ENCODE measurements at regions not wholly inside any gene's neighbourhood (a gene's known extent, or its start where the extent isn't known, plus 50 kb on each side); places are given as distances from the start of the nearest gene placed in this dataset.
A peak's percentile ranks its signal among the peaks of the same experiment; 100 is the strongest.

DNA sequence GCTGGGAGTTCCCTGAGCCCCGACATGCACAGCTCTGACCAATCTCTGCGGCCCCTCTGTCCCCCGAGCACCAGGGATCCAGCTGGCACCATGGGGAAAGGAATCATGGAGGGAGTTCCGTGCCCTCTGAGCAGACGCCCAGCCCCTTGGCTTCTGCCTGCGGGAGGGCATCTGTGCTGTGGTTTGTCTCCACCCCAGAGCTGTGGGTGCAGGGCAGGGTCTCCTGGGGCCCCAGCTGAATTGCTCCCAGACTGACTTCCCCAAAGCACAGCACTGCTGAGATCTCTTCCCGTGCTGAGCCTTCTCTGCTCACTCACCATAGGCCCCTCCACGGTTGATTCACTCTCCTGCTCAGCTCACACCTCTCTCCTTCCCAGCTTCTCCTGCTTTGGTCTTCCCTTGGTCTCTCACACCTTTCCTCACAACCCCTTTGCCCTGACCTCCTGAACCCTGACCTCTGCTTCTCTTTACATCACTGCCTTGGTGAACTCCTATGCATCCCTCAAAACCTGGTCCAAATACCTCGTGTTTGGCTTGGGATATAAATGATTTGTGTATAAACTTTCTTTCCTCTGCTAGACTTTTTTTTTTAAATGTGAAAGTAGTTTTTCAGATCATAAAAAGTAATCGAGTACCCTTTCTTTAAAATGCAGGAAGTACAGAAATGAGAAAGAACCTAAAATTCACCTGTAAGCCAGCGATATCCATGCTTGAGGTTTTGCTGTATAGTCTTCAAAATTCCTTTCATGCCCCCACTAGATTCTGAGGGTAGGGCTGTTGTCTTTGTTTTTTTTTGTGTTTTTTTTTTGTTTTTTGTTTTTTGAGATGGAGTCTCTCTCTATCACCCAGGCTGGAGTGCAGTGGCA lies 265.3 kb downstream of the SEC14L1 start:
- H3K9me3 Mint-ChIP-seq: no peaks in the 10 kb centered on the region
- CTCF ChIA-PET: interaction anchor here (2.0 to 2.3 kb wide), 3 partner anchors 24 to 74 kb away, joined by 5 to 13 read pairs (median 11); no protein-coding TSS in a partner anchor
- peaks cover 92% of the 10 kb centered on the region for H3K4me1 Mint-ChIP-seq (ENCODE audit: low read depth)
- POLR2A ChIA-PET: interaction anchor here (0.8 to 18.6 kb wide), 20 partner anchors 15 to 552 kb away, joined by 3 to 368 read pairs (median 10); partner anchors contain the start of gene TNRC6C
- H3K27me3 Mint-ChIP-seq: no peaks in the 10 kb centered on the region
- Histone ChIP-seq H3K9me3 (ENCODE audit: control insufficient read depth in 1 of 2, insufficient read depth in 1 of 2, low read length in 2 of 2) (no peaks in the 10 kb centered on the region), H3K27me3 (ENCODE audit: control insufficient read depth in 1 of 2, insufficient read depth in 2 of 2, low read length in 2 of 2) (no peaks in the 10 kb centered on the region), H3K27ac (ENCODE audit: low read depth in 1 of 2, low read length in 2 of 2) (peak overlapping the region; percentile 86 to 92), H3K36me3 (ENCODE audit: insufficient read depth, low read length) (peaks cover 30% of the 10 kb centered on the region), H3K4me3 (ENCODE audit: low read length) (peak overlapping the region; percentile 82), H3K4me1 (ENCODE audit: insufficient read depth, low read length) (peaks cover 99% of the 10 kb centered on the region)
- H3K36me3 Mint-ChIP-seq (ENCODE audit: low read depth): peaks cover 50% of the 10 kb centered on the region
- peak; percentile 10 for ATAC-seq (ENCODE audit: poor library complexity)
- DNase-seq: peak in 5 of 14 experiments; percentile 45 to 62 (median 50)
- peak overlapping the region; percentile 96 for H3K27ac Mint-ChIP-seq
- intact Hi-C loops (cut with DNase I, micrococcal nuclease): loop anchor here in 1 of 2 experiments (2.0 to 5.0 kb wide), 4 partner anchors 15 to 71 kb away; no protein-coding TSS in a partner anchor
- peak overlapping the region; percentile 91 for H3K4me3 Mint-ChIP-seq
- TF ChIP-seq, protein P1, sequence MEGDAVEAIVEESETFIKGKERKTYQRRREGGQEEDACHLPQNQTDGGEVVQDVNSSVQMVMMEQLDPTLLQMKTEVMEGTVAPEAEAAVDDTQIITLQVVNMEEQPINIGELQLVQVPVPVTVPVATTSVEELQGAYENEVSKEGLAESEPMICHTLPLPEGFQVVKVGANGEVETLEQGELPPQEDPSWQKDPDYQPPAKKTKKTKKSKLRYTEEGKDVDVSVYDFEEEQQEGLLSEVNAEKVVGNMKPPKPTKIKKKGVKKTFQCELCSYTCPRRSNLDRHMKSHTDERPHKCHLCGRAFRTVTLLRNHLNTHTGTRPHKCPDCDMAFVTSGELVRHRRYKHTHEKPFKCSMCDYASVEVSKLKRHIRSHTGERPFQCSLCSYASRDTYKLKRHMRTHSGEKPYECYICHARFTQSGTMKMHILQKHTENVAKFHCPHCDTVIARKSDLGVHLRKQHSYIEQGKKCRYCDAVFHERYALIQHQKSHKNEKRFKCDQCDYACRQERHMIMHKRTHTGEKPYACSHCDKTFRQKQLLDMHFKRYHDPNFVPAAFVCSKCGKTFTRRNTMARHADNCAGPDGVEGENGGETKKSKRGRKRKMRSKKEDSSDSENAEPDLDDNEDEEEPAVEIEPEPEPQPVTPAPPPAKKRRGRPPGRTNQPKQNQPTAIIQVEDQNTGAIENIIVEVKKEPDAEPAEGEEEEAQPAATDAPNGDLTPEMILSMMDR (IDR thresholded peaks at IDR 0.05): no peak

DNA sequence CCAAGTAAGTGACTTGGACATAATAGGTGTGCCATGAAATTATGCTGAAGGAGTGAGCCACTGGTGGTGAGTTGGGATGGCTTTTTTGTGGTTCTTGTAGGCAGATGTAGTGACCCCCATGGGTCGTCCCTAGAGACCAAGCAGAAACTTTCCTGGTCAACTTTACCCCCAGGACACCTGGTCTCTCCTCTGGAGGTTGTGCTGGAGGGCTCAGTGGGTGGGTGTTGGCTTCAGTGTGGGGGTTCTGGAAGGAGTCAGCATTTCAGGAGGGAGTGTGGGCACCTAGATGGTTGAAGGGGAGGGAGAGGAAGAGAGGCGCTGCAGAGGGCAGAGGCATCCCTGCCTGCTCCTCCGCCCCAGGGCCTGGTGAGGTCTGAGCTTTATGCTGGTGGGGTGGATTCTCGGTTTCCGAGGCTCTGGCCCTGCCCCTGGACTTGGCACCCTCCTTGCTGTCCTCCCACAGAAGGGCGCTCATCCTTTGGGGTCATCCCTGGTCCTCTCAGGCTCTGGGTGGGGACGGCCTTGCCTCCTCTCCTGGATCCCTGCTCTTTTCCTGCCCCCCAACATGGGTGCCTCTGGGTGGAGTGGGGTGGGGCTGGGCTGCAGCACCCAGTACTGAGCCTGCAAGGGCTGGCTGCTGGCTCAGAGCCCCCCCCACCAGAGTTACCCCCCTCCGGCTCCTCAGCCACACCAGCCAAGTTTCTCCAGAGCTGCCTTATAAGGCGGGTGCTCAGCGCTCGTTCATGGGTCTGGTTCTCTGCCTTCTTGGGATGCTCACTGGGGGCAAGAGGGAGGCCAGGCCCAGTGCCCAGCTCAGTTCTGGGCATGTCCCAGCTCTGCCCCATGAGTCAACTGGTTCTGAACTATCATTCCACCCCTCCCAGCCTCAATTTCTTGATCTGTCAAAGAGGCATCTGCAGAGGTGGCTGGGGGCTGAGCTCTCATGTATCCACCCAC lies 266.8 kb downstream of the SEC14L1 start:
- ATAC-seq (ENCODE audit: poor library complexity) (no peak), DNase-seq (no peak)
- Mint-ChIP-seq H3K9me3 (no peaks in the 10 kb centered on the region), H3K27ac (peak overlapping the region; percentile 96), H3K36me3 (ENCODE audit: low read depth) (peaks cover 48% of the 10 kb centered on the region), H3K4me3 (peak overlapping the region; percentile 77), H3K4me1 (ENCODE audit: low read depth) (peaks cover 88% of the 10 kb centered on the region), H3K27me3 (no peaks in the 10 kb centered on the region)
- CTCF ChIA-PET: interaction anchor here (0.6 to 1.6 kb wide), 2 partner anchors 22 to 729 kb away, joined by 3 to 4 read pairs; no protein-coding TSS in a partner anchor
- Histone ChIP-seq H3K4me1 (ENCODE audit: insufficient read depth, low read length) (peaks cover 98% of the 10 kb centered on the region), H3K27ac (ENCODE audit: low read depth in 1 of 2, low read length in 2 of 2) (peak overlapping the region; percentile 86 to 92), H3K9me3 (ENCODE audit: control insufficient read depth in 1 of 2, insufficient read depth in 1 of 2, low read length in 2 of 2) (no peaks in the 10 kb centered on the region), H3K36me3 (ENCODE audit: insufficient read depth, low read length) (peaks cover 25% of the 10 kb centered on the region), H3K27me3 (ENCODE audit: control insufficient read depth in 1 of 2, insufficient read depth in 2 of 2, low read length in 2 of 2) (no peaks in the 10 kb centered on the region), H3K4me3 (ENCODE audit: low read length) (peak overlapping the region; percentile 3)
- intact Hi-C loops (cut with DNase I, micrococcal nuclease): loop anchor here in 1 of 2 experiments (5.0 kb wide), 2 partner anchors 35 to 70 kb away; no protein-coding TSS in a partner anchor
- TF ChIP-seq, protein P1 (IDR thresholded peaks at IDR 0.05): no peak
- POLR2A ChIA-PET: interaction anchor here (0.9 to 18.6 kb wide), 8 partner anchors 16 to 76 kb away, joined by 3 to 368 read pairs (median 12); no protein-coding TSS in a partner anchor

DNA sequence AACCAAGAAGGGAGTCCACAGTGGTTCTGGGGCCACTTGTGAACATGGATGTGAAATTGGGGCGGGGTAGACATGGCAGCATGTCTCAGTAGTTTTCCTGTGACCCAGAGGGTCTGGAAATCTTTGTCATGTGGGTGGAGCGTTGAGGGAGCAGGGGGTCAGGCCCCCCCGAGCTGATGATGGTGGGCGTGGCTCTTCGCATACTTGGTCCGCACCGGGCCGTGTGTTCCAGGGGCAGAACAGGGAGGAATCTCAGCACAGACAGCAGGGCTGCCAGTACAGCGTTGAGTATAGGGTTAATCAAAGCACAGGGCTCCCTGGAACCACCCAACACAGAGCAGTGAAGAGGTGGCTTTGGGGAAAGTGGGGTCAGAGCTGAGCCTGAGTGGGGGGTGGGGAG lies 267.5 kb downstream of the SEC14L1 start:
- H3K36me3 Mint-ChIP-seq (ENCODE audit: low read depth): peaks cover 48% of the 10 kb centered on the region
- no peaks in the 10 kb centered on the region for H3K27me3 Mint-ChIP-seq
- intact Hi-C loops (cut with DNase I, micrococcal nuclease): loop anchor here in 1 of 2 experiments (5.0 kb wide), 2 partner anchors 36 to 69 kb away; no protein-coding TSS in a partner anchor

More for the DNA sequence above, 267.5 kb downstream of the SEC14L1 start:
- Mint-ChIP-seq H3K27ac (peak overlapping the region; percentile 96), H3K4me1 (ENCODE audit: low read depth) (peaks cover 89% of the 10 kb centered on the region), H3K9me3 (no peaks in the 10 kb centered on the region), H3K4me3 (peak overlapping the region; percentile 77)
- DNase-seq: no peak
- no peak overlapping the region for H3K4me3 ChIP-seq (ENCODE audit: low read length)
- ChIA-PET CTCF (interaction anchor here (0.6 to 1.6 kb wide), 2 partner anchors 21 to 728 kb away, joined by 3 to 4 read pairs; no protein-coding TSS in a partner anchor), POLR2A (interaction anchor here (0.9 to 18.6 kb wide), 7 partner anchors 8 to 66 kb away, joined by 3 to 368 read pairs (median 5); no protein-coding TSS in a partner anchor)
- H3K4me1 ChIP-seq (ENCODE audit: insufficient read depth, low read length): peaks cover 96% of the 10 kb centered on the region
- H3K27ac ChIP-seq (ENCODE audit: low read depth in 1 of 2, low read length in 2 of 2): peak overlapping the region; percentile 38 to 61
- H3K27me3 ChIP-seq (ENCODE audit: control insufficient read depth in 1 of 2, insufficient read depth in 2 of 2, low read length in 2 of 2): no peaks in the 10 kb centered on the region
- ATAC-seq (ENCODE audit: poor library complexity): no peak
- peaks cover 24% of the 10 kb centered on the region for H3K36me3 ChIP-seq (ENCODE audit: insufficient read depth, low read length)
- H3K9me3 ChIP-seq (ENCODE audit: control insufficient read depth in 1 of 2, insufficient read depth in 1 of 2, low read length in 2 of 2): no peaks in the 10 kb centered on the region
- TF ChIP-seq, protein P1 (IDR thresholded peaks at IDR 0.05): no peak
